Nephron progenitor cell (in vitro differentiated cells): ENCODE measurements at regions not wholly inside any gene's neighbourhood (a gene's known extent, or its start where the extent isn't known, plus 50 kb on each side); places are given as distances from the start of the nearest gene placed in this dataset.

Experiments
- DNase-seq: peaks from one replicate; pipeline ENCODE4 v3.0.0; 2021
- H3K27ac Mint-ChIP-seq: 2 replicates; pipeline ENCODE4 v1.8.0; 2021; ENCODE audit warnings: mild to moderate bottlenecking, moderate library complexity, mixed read lengths
- H3K27me3 Mint-ChIP-seq: 2 replicates; pipeline ENCODE4 v1.8.0; 2021; ENCODE audit warnings: mild to moderate bottlenecking, low read depth, mixed read lengths; ENCODE audit not compliant: poor library complexity
- H3K36me3 Mint-ChIP-seq: 2 replicates; pipeline ENCODE4 v1.8.0; 2021; ENCODE audit warnings: low read depth, mixed read lengths
- H3K4me1 Mint-ChIP-seq: 2 replicates; pipeline ENCODE4 v1.8.0; 2021; ENCODE audit warnings: mixed read lengths
- H3K4me3 Mint-ChIP-seq: 2 replicates; pipeline ENCODE4 v1.8.0; 2021; ENCODE audit warnings: mild to moderate bottlenecking, moderate library complexity, mixed read lengths
- H3K9me3 Mint-ChIP-seq: 2 replicates; pipeline ENCODE4 v1.8.0; 2021; ENCODE audit warnings: mild to moderate bottlenecking, moderate library complexity, mixed read lengths
- CTCF ChIP-seq: fragments of 200-600 bp; sonication (generic); IDR thresholded peaks from 2 replicates; pipeline ENCODE4 v1.5.0; 2021; ENCODE audit warnings: antibody characterized with exemption

- H3K9me3 Mint-ChIP-seq = no peaks in the 10 kb centered on the region
- no peak overlapping the region for H3K27ac Mint-ChIP-seq
- H3K4me1 Mint-ChIP-seq = peaks cover 6% of the 10 kb centered on the region
These were observed 205.2 kb downstream of the JRKL start for GRCh38 chr11:96595011-96595410.

GRCh38 chr11:96607864-96608558, 218.2 kb downstream of the JRKL start:
- Mint-ChIP-seq H3K4me3 (no peak overlapping the region), H3K27me3 (no peaks in the 10 kb centered on the region), H3K27ac (no peak overlapping the region), H3K9me3 (peaks cover 17% of the 10 kb centered on the region), H3K4me1 (no peaks in the 10 kb centered on the region), H3K36me3 (no peaks in the 10 kb centered on the region)
- no peak for DNase-seq
- TF ChIP-seq CTCF = no peak

More at GRCh38 chr11:96595011-96595410, 205.2 kb downstream of the JRKL start:
- TF ChIP-seq CTCF = no peak
- H3K36me3 Mint-ChIP-seq = no peaks in the 10 kb centered on the region
- no peak for DNase-seq
- no peak overlapping the region for H3K4me3 Mint-ChIP-seq
- no peaks in the 10 kb centered on the region for H3K27me3 Mint-ChIP-seq

GRCh38 chr11:96614101-96614500, 224.3 kb downstream of the JRKL start:
- H3K9me3 Mint-ChIP-seq = peaks cover 17% of the 10 kb centered on the region
- H3K27ac Mint-ChIP-seq = no peak overlapping the region
- no peak for TF ChIP-seq CTCF
- H3K4me3 Mint-ChIP-seq = no peak overlapping the region
- no peaks in the 10 kb centered on the region for H3K36me3 Mint-ChIP-seq
- peaks cover 9% of the 10 kb centered on the region for H3K4me1 Mint-ChIP-seq
- H3K27me3 Mint-ChIP-seq = no peaks in the 10 kb centered on the region
- DNase-seq = no peak

- Mint-ChIP-seq H3K36me3 (no peaks in the 10 kb centered on the region), H3K4me3 (no peak overlapping the region), H3K27me3 (no peaks in the 10 kb centered on the region), H3K4me1 (peaks cover 9% of the 10 kb centered on the region), H3K9me3 (peaks cover 13% of the 10 kb centered on the region), H3K27ac (no peak overlapping the region)
- no peak for TF ChIP-seq CTCF
- no peak for DNase-seq
These were observed 225.0 kb downstream of the JRKL start for GRCh38 chr11:96614846-96615245.

GRCh38 chr11:96620464-96621044, 230.7 kb downstream of the JRKL start:
- TF ChIP-seq CTCF = no peak
- Mint-ChIP-seq H3K9me3 (peaks cover 3% of the 10 kb centered on the region), H3K4me1 (peaks cover 5% of the 10 kb centered on the region), H3K4me3 (no peak overlapping the region), H3K27ac (no peak overlapping the region), H3K27me3 (no peaks in the 10 kb centered on the region), H3K36me3 (peaks cover 2% of the 10 kb centered on the region)
- no peak for DNase-seq

- peaks cover 8% of the 10 kb centered on the region for H3K36me3 Mint-ChIP-seq
- TF ChIP-seq CTCF = no peak
- H3K9me3 Mint-ChIP-seq = peaks cover 9% of the 10 kb centered on the region
- H3K4me3 Mint-ChIP-seq = no peak overlapping the region
- no peaks in the 10 kb centered on the region for H3K27me3 Mint-ChIP-seq
- no peak for DNase-seq
- H3K4me1 Mint-ChIP-seq = peaks cover 5% of the 10 kb centered on the region
- no peak overlapping the region for H3K27ac Mint-ChIP-seq
These were observed 231.3 kb downstream of the JRKL start for GRCh38 chr11:96621161-96621560.
